GM23338 (cell line): ENCODE measurements at regions not wholly inside any gene's neighbourhood (a gene's known extent, or its start where the extent isn't known, plus 50 kb on each side); places are given as distances from the start of the nearest gene placed in this dataset.

ENCODE experiments used
- ATAC-seq: fragments of 200-7000 bp; cut with Tn5 transposase; 3 replicates; pipeline ENCODE4 v1.9.1; 2020
- DNase-seq: peaks from one replicate; pipeline ENCODE4 v3.0.0-alpha.2; 2015; ENCODE audit warnings: low spot score
- H2AFZ ChIP-seq: fragments of 200-600 bp; sonication (generic); 2 replicates; pipeline ENCODE4 v1.8.0; 2016; ENCODE audit warnings: antibody characterized with exemption, mild to moderate bottlenecking, moderate library complexity
- H3F3A ChIP-seq: fragments of 200-600 bp; sonication (generic); replicated peaks from 2 replicates; pipeline ENCODE4 v1.8.0; 2017; ENCODE audit warnings: antibody characterized with exemption, mixed run types, low read depth
- H3K27ac ChIP-seq: fragments of 200-600 bp; sonication (generic); 2 replicates; pipeline ENCODE4 v1.6.1; 2016; ENCODE audit warnings: low read depth
- H3K27me3 ChIP-seq: fragments of 200-600 bp; sonication (generic); 2 replicates; pipeline ENCODE4 v1.8.0; 2016; ENCODE audit warnings: mild to moderate bottlenecking, mixed run types, moderate library complexity; ENCODE audit not compliant: insufficient read depth
- H3K36me3 ChIP-seq: fragments of 200-600 bp; sonication (generic); 2 replicates; pipeline ENCODE4 v1.8.0; 2016; ENCODE audit warnings: mild to moderate bottlenecking; ENCODE audit not compliant: insufficient read depth
- H3K4me1 ChIP-seq: fragments of 200-600 bp; sonication (generic); 2 replicates; pipeline ENCODE4 v1.8.0; 2016; ENCODE audit warnings: mild to moderate bottlenecking, moderate library complexity; ENCODE audit not compliant: insufficient read depth
- H3K4me2 ChIP-seq: fragments of 200-600 bp; sonication (generic); 2 replicates; pipeline ENCODE4 v1.7.1; 2017; ENCODE audit warnings: mixed run types
- H3K4me3 ChIP-seq: fragments of 200-600 bp; sonication (generic); 2 replicates; pipeline ENCODE4 v1.6.1; 2016; ENCODE audit warnings: mixed run types
- H3K79me2 ChIP-seq: fragments of 200-600 bp; sonication (generic); replicated peaks from 2 replicates; pipeline ENCODE4 v1.8.0; 2017; ENCODE audit warnings: mild to moderate bottlenecking; ENCODE audit not compliant: insufficient read depth
- H3K9me2 ChIP-seq: fragments of 200-600 bp; sonication (generic); 2 replicates; pipeline ENCODE4 v1.8.0; 2017; ENCODE audit not compliant: insufficient read depth
- H4K20me1 ChIP-seq: fragments of 200-600 bp; sonication (generic); replicated peaks from 2 replicates; pipeline ENCODE4 v1.8.0; 2017; ENCODE audit warnings: mild to moderate bottlenecking; ENCODE audit not compliant: insufficient read depth
- H3K27ac Mint-ChIP-seq: 2 replicates; pipeline ENCODE4 v1.8.0; 2020; ENCODE audit warnings: inconsistent platforms, mild to moderate bottlenecking, moderate library complexity, mixed read lengths
- H3K27me3 Mint-ChIP-seq: 3 replicates; pipeline ENCODE4 v1.8.0; 2022; ENCODE audit warnings: low read depth, mild to moderate bottlenecking, moderate library complexity, mixed read lengths, inconsistent platforms; ENCODE audit not compliant: insufficient read depth, poor library complexity
- H3K36me3 Mint-ChIP-seq: 3 replicates; pipeline ENCODE4 v1.8.0; 2021; ENCODE audit warnings: low read depth, mild to moderate bottlenecking, inconsistent platforms, moderate library complexity, mixed read lengths
- H3K4me1 Mint-ChIP-seq: 3 replicates; pipeline ENCODE4 v1.8.0; 2020; ENCODE audit warnings: mild to moderate bottlenecking, inconsistent platforms, mixed read lengths
- H3K4me3 Mint-ChIP-seq: 3 replicates; pipeline ENCODE4 v1.8.0; 2021; ENCODE audit warnings: moderate library complexity, mild to moderate bottlenecking, inconsistent platforms, mixed read lengths
- H3K9me3 Mint-ChIP-seq: 3 replicates; pipeline ENCODE4 v1.8.0; 2020; ENCODE audit warnings: moderate library complexity, mild to moderate bottlenecking, inconsistent platforms, mixed read lengths
- CREB1 ChIP-seq: fragments of 250-450 bp; sonication (Bioruptor Pico); IDR thresholded peaks from 2 replicates; pipeline ENCODE4 v1.5.0; 2020; ENCODE audit warnings: low read depth, mild to moderate bottlenecking, moderate library complexity
- CTCF ChIP-seq, 2 experiments: fragments of 200-600 bp in 1 of 2; sonication (generic) in 1 of 2; conservative IDR thresholded peaks; 2 replicates each; pipeline versions ENCODE4 v1.5.1 to v1.6.1; 2016 to 2017; ENCODE audit warnings: antibody characterized with exemption in 2 of 2, low read depth in 2 of 2, mild to moderate bottlenecking in 2 of 2, moderate library complexity in 1 of 2
- EZH2 ChIP-seq: fragments of 200-600 bp; sonication (generic); IDR thresholded peaks from one replicate; pipeline ENCODE4 v1.8.0; 2017; ENCODE audit warnings: antibody characterized with exemption, mild to moderate bottlenecking, low read depth; ENCODE audit not compliant: unreplicated experiment
- EZH2phosphoT487 ChIP-seq: fragments of 200-600 bp; sonication (generic); IDR thresholded peaks from one replicate; pipeline ENCODE4 v1.8.1; 2018; ENCODE audit warnings: antibody characterized with exemption; ENCODE audit not compliant: unreplicated experiment
- JUNB ChIP-seq: IDR thresholded peaks from one replicate; pipeline ENCODE4 v1.6.1; 2016; ENCODE audit warnings: antibody characterized with exemption; ENCODE audit not compliant: unreplicated experiment
- NANOG ChIP-seq: IDR thresholded peaks from 2 replicates; pipeline ENCODE4 v1.6.1; 2016; ENCODE audit warnings: antibody characterized with exemption, borderline replicate concordance
- POLR2AphosphoS5 ChIP-seq: IDR thresholded peaks from 2 replicates; pipeline ENCODE4 v1.6.1; 2016; ENCODE audit warnings: antibody characterized with exemption, low read depth
- REST ChIP-seq: IDR thresholded peaks from one replicate; pipeline ENCODE4 v1.6.1; 2018; ENCODE audit warnings: antibody characterized with exemption; ENCODE audit not compliant: unreplicated experiment
- STAT1 ChIP-seq: IDR thresholded peaks from one replicate; pipeline ENCODE4 v1.6.1; 2016; ENCODE audit warnings: antibody characterized with exemption; ENCODE audit not compliant: unreplicated experiment
- ZNF114 ChIP-seq: fragments of 250-450 bp; sonication (Bioruptor Pico); IDR thresholded peaks from 2 replicates; pipeline ENCODE4 v1.5.0; 2020; ENCODE audit warnings: mild to moderate bottlenecking, moderate library complexity
- ZNF331 ChIP-seq: fragments of 250-450 bp; sonication (Bioruptor Pico); IDR thresholded peaks from 2 replicates; pipeline ENCODE4 v1.5.0; 2020; ENCODE audit warnings: low read depth, mild to moderate bottlenecking, moderate library complexity
- TF ChIP-seq, protein P1 (sequence below): fragments of 250-450 bp; sonication (Bioruptor Pico); IDR thresholded peaks from 2 replicates; pipeline ENCODE4 v1.5.0; 2020; ENCODE audit warnings: mild to moderate bottlenecking, moderate library complexity
- TF ChIP-seq, protein P2 (sequence below): IDR thresholded peaks from 2 replicates; pipeline ENCODE4 v1.6.1; 2016; ENCODE audit warnings: antibody characterized with exemption

GRCh38 chr2:128685841-128686496, 367.3 kb upstream of the HS6ST1 start:
- no peaks in the 10 kb centered on the region for H3K79me2 ChIP-seq
- H2AFZ ChIP-seq: no peak overlapping the region
- TF ChIP-seq STAT1 (no peak), NANOG (no peak), ZNF114 (CRISPR knock-in tag) (no peak), EZH2phosphoT487 (no peak), REST (no peak), CTCF (conservative IDR thresholded peaks at IDR 0.05; ENCODE audit: low read depth in 2 of 2) (no peak), CREB1 (CRISPR knock-in tag) (no peak), POLR2AphosphoS5 (no peak), ZNF331 (CRISPR knock-in tag) (no peak), JUNB (no peak), EZH2 (no peak)
- TF ChIP-seq, protein P1, sequence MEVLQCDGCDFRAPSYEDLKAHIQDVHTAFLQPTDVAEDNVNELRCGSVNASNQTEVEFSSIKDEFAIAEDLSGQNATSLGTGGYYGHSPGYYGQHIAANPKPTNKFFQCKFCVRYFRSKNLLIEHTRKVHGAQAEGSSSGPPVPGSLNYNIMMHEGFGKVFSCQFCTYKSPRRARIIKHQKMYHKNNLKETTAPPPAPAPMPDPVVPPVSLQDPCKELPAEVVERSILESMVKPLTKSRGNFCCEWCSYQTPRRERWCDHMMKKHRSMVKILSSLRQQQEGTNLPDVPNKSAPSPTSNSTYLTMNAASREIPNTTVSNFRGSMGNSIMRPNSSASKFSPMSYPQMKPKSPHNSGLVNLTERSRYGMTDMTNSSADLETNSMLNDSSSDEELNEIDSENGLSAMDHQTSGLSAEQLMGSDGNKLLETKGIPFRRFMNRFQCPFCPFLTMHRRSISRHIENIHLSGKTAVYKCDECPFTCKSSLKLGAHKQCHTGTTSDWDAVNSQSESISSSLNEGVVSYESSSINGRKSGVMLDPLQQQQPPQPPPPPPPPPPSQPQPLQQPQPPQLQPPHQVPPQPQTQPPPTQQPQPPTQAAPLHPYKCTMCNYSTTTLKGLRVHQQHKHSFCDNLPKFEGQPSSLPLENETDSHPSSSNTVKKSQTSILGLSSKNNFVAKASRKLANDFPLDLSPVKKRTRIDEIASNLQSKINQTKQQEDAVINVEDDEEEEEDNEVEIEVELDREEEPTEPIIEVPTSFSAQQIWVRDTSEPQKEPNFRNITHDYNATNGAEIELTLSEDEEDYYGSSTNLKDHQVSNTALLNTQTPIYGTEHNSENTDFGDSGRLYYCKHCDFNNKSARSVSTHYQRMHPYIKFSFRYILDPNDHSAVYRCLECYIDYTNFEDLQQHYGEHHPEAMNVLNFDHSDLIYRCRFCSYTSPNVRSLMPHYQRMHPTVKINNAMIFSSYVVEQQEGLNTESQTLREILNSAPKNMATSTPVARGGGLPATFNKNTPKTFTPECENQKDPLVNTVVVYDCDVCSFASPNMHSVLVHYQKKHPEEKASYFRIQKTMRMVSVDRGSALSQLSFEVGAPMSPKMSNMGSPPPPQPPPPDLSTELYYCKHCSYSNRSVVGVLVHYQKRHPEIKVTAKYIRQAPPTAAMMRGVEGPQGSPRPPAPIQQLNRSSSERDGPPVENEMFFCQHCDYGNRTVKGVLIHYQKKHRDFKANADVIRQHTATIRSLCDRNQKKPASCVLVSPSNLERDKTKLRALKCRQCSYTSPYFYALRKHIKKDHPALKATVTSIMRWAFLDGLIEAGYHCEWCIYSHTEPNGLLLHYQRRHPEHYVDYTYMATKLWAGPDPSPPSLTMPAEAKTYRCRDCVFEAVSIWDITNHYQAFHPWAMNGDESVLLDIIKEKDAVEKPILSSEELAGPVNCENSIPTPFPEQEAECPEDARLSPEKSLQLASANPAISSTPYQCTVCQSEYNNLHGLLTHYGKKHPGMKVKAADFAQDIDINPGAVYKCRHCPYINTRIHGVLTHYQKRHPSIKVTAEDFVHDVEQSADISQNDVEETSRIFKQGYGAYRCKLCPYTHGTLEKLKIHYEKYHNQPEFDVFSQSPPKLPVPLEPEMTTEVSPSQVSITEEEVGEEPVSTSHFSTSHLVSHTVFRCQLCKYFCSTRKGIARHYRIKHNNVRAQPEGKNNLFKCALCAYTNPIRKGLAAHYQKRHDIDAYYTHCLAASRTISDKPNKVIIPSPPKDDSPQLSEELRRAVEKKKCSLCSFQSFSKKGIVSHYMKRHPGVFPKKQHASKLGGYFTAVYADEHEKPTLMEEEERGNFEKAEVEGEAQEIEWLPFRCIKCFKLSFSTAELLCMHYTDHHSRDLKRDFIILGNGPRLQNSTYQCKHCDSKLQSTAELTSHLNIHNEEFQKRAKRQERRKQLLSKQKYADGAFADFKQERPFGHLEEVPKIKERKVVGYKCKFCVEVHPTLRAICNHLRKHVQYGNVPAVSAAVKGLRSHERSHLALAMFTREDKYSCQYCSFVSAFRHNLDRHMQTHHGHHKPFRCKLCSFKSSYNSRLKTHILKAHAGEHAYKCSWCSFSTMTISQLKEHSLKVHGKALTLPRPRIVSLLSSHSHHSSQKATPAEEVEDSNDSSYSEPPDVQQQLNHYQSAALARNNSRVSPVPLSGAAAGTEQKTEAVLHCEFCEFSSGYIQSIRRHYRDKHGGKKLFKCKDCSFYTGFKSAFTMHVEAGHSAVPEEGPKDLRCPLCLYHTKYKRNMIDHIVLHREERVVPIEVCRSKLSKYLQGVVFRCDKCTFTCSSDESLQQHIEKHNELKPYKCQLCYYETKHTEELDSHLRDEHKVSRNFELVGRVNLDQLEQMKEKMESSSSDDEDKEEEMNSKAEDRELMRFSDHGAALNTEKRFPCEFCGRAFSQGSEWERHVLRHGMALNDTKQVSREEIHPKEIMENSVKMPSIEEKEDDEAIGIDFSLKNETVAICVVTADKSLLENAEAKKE (CRISPR knock-in tag): no peak
- TF ChIP-seq, protein P2, sequence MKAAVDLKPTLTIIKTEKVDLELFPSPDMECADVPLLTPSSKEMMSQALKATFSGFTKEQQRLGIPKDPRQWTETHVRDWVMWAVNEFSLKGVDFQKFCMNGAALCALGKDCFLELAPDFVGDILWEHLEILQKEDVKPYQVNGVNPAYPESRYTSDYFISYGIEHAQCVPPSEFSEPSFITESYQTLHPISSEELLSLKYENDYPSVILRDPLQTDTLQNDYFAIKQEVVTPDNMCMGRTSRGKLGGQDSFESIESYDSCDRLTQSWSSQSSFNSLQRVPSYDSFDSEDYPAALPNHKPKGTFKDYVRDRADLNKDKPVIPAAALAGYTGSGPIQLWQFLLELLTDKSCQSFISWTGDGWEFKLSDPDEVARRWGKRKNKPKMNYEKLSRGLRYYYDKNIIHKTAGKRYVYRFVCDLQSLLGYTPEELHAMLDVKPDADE: no peak
- H4K20me1 ChIP-seq: no peaks in the 10 kb centered on the region
- DNase-seq: no peak
- H3K9me2 ChIP-seq: no peaks in the 10 kb centered on the region
- Mint-ChIP-seq H3K4me3 (no peak overlapping the region), H3K27ac (no peak overlapping the region), H3K4me1 (peaks cover 14% of the 10 kb centered on the region), H3K36me3 (no peaks in the 10 kb centered on the region; the same call in 2 of the 3 replicates), H3K27me3 (peaks cover 12% of the 10 kb centered on the region), H3K9me3 (peaks cover 9% of the 10 kb centered on the region; the same call in 2 of the 3 replicates)
- H3K27me3 ChIP-seq: no peaks in the 10 kb centered on the region
- no peak overlapping the region for H3K4me2 ChIP-seq
- H3K36me3 ChIP-seq: no peaks in the 10 kb centered on the region
- H3F3A ChIP-seq: no peaks in the 10 kb centered on the region
- no peak for ATAC-seq
- no peak overlapping the region for H3K4me3 ChIP-seq
- H3K27ac ChIP-seq: no peak overlapping the region
- peaks cover 10% of the 10 kb centered on the region for H3K4me1 ChIP-seq
